ENCODE measurements at regions not wholly inside any gene's neighbourhood (a gene's known extent, or its start where the extent isn't known, plus 50 kb on each side); places are given as distances from the start of the nearest gene placed in this dataset.

DNA sequence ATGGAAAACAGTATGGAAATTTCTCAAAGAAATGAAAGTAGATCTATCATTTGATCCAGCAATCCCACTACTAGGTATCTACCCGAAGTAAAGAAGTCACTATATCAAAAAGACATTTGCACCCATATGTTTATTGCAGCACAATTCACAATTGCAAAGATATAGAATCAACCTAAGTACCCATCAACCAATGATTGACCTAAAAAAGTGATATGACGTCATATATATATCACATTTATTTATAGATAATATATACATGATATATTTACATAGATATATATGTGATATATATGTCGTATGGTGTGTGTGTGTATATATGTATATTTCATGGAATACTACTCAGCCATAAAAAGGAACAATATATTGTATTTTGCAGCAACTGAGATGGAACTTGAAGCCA, 188.3 kb upstream of the ARHGAP42 start:
- TF ChIP-seq, protein P1, sequence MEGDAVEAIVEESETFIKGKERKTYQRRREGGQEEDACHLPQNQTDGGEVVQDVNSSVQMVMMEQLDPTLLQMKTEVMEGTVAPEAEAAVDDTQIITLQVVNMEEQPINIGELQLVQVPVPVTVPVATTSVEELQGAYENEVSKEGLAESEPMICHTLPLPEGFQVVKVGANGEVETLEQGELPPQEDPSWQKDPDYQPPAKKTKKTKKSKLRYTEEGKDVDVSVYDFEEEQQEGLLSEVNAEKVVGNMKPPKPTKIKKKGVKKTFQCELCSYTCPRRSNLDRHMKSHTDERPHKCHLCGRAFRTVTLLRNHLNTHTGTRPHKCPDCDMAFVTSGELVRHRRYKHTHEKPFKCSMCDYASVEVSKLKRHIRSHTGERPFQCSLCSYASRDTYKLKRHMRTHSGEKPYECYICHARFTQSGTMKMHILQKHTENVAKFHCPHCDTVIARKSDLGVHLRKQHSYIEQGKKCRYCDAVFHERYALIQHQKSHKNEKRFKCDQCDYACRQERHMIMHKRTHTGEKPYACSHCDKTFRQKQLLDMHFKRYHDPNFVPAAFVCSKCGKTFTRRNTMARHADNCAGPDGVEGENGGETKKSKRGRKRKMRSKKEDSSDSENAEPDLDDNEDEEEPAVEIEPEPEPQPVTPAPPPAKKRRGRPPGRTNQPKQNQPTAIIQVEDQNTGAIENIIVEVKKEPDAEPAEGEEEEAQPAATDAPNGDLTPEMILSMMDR (IDR thresholded peaks at IDR 0.05) = no peak
- TF ChIP-seq POLR2A (IDR thresholded peaks at IDR 0.05) = no peak
